Lower leg skin (tissue), 3 donors: ENCODE measurements at regions not wholly inside any gene's neighbourhood (a gene's known extent, or its start where the extent isn't known, plus 50 kb on each side); places are given as distances from the start of the nearest gene placed in this dataset.

Source experiments
- POLR2A ChIP-seq, 2 donors: fragments of 450-650 bp; IDR thresholded peaks; one replicate each; pipeline ENCODE4 v1.6.1; 2016 to 2017; ENCODE audit warnings: antibody characterized with exemption in 2 of 2, mild to moderate bottlenecking in 1 of 2, moderate library complexity in 1 of 2
- TF ChIP-seq, protein P1 (sequence below), 3 donors: fragments of 450-650 bp; IDR thresholded peaks; one replicate each; pipeline ENCODE4 v1.5.1; 2016; ENCODE audit warnings: antibody characterized with exemption in 3 of 3, mild to moderate bottlenecking in 3 of 3, moderate library complexity in 2 of 3

DNA sequence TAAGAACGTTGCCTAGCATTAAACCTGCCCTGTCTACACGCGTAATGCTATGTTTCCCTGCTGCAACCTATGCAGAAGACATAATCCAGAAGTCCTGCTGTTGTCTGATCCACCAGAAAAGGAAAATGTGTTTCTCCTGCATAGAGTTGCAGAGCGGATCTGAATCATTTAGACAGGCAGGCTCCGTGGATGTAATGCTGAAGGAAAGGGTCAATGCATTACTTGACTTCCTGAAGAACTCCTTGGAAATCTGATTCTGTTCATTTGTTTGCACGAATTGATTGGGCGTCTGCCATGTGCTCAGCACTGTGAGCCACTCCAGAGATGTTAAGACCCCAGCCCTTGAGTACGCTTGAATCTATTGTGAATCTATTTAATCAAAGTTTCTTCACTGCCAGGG is 83.4 kb downstream of the FOXL1 start:
- TF ChIP-seq, protein P1, sequence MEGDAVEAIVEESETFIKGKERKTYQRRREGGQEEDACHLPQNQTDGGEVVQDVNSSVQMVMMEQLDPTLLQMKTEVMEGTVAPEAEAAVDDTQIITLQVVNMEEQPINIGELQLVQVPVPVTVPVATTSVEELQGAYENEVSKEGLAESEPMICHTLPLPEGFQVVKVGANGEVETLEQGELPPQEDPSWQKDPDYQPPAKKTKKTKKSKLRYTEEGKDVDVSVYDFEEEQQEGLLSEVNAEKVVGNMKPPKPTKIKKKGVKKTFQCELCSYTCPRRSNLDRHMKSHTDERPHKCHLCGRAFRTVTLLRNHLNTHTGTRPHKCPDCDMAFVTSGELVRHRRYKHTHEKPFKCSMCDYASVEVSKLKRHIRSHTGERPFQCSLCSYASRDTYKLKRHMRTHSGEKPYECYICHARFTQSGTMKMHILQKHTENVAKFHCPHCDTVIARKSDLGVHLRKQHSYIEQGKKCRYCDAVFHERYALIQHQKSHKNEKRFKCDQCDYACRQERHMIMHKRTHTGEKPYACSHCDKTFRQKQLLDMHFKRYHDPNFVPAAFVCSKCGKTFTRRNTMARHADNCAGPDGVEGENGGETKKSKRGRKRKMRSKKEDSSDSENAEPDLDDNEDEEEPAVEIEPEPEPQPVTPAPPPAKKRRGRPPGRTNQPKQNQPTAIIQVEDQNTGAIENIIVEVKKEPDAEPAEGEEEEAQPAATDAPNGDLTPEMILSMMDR (IDR thresholded peaks at IDR 0.05), result no peak
- TF ChIP-seq POLR2A (IDR thresholded peaks at IDR 0.05), result no peak
